ENCODE measurements at regions not wholly inside any gene's neighbourhood (a gene's known extent, or its start where the extent isn't known, plus 50 kb on each side); places are given as distances from the start of the nearest gene placed in this dataset.

DNA sequence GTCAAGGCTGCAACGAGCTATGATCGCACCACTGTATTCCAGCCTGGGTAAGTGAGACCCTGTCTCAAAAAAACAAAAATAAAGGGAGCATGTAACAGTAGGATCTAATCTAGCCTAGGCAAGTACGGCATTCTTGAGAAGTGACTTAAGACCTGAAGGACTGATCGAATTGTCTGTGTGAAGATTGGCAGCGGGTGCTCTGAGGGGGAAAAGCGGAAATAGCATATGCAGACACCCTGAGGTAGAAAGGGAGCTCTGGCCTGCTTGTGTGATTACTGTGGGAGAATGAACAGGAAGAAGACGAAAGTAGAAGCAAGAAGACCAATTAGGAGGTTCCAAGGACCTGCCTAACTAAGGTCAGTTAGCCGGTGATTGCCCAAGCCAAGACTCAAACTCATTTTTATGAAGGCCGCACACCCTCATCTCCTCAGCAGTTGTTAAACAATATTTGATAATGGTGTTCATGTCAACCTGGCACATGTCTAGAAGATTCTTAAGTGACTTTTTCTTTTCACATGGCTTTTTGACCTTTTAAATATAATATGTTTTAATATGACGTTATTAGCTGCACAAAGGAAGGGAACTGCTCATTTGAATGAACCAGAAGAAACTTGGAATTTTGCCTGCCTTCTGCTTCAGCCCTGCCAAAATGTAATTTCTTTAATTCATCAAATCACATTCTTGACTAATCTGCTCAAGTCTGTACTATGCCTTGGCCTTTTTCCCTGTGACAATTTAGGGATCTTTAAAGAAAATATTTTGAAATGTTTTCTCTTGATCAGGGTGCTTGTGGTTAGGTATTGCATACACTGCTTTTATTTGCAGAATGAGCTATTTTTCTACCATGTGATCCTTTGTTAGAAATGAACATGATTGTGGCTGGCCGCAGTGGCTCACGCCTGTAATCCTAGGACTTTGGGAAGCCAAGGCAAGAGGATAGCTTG is 289.2 kb upstream of the DMRT1 start:
- no peak for FAIRE-seq

- no peak for FAIRE-seq
These were observed 286.0 kb upstream of the DMRT1 start for GRCh38 chr9:555493-555892.

DNA sequence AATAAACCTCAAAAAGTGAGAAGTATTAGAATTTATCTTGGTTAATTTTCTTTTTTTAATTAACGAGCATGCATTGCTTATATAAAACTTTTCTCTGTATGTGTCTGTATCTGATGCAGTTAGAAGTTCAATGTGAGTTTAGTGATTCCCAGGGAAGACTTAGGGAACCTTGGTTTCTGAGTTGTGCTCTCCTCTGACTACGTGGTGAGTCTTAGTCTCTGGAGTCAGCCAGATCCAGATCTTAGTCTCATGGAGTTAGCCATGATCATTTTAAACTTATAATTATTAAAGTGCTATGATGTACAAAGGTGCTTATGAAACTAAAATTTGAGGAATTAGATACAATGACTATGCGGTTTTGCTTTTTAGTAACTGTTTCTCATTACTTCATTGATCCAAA is 285.3 kb upstream of the DMRT1 start:
- no peak for FAIRE-seq

- no peak for FAIRE-seq
These were observed 284.8 kb upstream of the DMRT1 start for GRCh38 chr9:556675-557074.

- no peak for FAIRE-seq
These were observed 283.8 kb upstream of the DMRT1 start for GRCh38 chr9:557601-558201.

DNA sequence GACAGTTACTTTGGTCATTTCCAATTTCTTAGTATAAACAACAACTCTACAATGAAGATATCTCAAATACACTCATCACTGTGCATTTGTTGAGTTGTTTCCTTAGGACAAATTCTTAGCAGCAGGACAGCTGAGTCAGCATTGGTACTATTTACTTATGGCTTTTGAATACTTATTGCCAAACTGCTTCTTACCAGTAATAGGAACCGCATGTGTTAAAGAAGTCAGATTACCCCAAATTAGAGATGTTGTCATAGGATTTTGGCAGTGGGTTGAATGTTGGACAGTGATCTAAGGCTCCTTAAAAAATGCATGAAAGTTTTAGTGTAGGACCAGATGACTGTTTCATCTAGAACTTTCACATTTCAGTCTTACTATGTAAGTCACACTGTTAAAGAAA is 280.1 kb upstream of the DMRT1 start:
- FAIRE-seq, result no peak

DNA sequence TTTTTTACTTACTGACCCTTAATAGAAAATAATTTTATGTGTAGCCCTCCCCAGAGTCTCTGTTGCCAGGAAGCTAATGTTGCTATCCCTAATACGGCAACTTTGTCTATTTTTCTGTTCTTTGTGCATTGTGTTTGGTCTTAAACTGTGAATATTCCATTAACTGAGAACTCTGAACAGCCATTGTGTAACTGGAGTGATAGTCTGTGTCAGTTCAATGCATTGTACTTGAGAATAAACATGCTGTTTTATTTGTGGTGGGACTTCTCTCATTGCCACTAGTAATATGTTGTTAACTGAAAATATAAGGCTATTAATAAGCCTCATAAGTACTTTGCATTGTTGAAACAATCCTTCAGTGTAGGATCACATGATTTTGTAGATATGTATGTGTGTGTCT is 278.3 kb upstream of the DMRT1 start:
- FAIRE-seq, result no peak

DNA sequence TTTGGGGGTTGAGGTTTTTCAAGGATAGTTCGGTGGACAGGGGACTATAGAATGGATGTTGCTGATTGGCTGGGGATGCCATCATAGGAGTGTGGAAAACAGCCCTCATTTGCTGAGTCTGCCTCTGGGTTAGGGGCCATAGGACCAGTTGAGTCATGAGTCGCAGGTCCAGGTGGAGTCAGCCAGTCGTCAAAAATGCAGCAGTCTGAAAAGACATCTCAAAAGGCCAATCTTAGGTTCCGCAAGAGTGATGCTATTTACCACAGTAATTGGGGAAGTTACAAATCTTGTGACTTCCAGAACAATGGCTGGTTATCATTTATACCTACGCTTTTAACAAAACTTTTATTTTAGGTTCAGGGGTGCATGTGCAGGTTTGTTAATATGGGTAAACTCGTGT is 276.0 kb upstream of the DMRT1 start:
- no peak for FAIRE-seq

DNA sequence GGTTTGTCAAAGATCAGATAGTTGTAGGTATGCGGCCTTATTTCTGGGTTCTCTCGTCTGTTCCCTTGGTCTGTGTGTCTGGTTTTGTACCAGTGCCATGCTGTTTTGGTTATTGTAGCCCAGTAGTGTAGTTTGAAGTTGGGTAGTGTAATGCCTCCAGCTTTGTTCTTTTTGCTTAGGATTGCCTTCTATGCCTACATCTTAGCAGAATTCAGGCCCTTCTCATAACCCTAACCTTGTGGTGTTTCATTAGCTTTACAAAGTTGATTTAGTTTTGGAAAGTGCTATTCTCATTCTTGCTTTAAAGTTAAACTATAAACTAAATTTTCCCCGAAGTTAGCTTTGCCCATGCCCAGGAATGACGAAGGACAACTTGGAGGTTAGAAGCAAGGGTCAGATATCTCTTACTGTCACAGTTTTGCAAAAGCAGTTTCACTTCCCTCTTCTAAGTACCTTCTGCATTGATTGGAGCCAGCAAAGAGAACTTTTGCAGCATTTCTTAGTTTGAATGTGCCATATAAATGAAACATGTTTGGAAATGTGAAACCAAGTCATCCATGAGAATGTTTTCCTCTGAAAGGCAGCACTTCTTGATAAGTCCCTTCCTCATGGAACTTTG is 274.3 kb upstream of the DMRT1 start:
- no peak for FAIRE-seq

DNA sequence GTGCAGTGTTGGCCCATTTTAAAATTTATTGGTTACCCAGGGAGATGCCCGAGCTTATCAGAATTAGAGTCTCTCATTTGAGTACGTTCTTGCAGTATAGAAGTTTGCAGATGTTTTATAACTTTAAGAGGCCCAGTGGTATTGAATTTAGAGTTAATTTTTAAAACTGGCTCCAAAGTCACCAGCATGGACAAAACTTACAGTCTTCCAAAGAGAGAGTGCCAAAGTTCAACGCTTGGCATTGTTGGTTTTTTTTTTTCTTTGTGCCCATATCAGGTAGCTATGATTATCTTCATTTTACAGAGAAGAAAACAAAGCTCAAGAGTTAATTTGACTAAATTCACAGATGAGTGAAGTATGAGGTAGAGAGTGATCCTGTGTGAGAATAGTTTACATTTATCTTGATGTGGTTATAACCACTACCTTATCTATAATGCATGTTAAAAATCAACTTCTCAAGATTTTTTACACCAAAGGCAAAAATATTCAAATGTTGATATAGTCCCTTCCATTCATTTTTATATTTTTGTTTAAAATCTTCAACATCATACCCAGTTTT is 273.7 kb upstream of the DMRT1 start:
- no peak for FAIRE-seq

GRCh38 chr9:569296-569695 is 272.2 kb upstream of the DMRT1 start:
- no peak for FAIRE-seq

- FAIRE-seq, result no peak
These were observed 271.3 kb upstream of the DMRT1 start for GRCh38 chr9:570187-570586.

- no peak for FAIRE-seq
These were observed 270.4 kb upstream of the DMRT1 start for GRCh38 chr9:571066-571465.

GRCh38 chr9:571741-572140 is 269.8 kb upstream of the DMRT1 start:
- FAIRE-seq, result no peak

DNA sequence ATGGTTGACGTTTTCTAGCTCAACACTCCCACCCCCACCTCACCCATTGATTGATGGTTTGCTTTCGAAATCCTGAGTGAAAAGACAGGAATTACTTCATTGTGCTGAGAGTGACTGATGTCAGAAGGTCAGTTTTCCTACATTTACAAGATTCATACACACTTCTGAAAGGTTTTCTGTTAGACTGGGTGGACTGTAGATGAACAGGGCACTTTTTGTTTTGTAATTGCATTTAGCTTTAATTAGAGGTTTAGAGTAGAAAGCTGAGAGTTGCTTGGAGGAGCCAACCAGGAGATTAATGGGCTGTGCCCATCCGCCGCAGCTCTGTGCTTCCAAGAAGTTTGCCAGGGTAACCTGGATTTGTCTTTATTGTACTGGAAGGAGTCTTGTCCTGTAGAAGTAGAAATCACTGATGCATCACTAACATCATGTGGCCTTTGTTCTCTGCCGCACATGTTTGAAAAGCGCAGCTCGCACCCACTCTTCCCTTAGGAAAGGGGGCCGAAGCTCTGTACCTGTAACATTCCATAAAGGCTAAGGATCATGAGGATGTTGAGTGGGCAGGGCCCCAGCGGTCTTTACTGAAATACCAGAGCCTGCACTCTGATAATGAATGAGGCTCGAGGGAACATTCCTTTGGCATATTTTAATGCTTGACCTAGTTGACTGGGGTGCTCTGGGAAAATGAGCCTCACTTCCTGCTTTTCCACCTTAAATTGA is 267.6 kb upstream of the DMRT1 start:
- FAIRE-seq, result no peak

GRCh38 chr9:575139-575538 is 266.4 kb upstream of the DMRT1 start:
- FAIRE-seq, result no peak

DNA sequence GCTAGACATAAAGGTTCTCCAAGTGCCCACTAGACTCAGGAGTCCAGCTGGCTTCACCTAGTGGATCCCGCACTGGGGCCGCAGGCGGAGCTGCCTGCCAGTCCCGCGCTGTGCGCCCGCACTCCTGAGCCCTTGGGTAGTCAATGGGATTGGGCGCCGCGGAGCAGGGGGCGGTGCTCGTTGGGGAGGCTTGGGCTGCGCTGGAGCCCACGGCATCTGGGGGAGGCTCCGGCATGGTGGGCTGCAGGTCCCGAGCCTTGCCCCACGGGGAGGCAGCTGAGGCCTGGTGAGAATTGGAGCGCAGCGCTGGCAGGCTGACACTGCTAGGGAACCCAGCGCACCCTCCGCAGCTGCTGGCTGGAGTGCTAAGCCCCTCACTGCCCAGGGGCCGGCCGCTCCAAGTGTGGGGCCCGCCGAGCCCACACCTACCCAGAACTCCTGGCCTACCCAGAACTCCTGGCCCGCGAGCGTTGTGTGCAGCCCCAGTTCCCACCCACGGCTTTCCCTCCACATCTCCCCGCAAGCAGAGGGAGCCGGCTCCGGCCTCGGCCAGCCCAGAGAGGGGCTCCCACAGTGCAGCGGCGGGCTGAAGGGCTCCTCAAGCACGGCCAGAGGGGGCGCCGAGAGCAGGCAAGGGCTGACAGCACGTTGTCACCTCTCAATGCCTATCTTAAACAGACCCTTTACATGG is 260.7 kb upstream of the DMRT1 start:
- no peak for FAIRE-seq

DNA sequence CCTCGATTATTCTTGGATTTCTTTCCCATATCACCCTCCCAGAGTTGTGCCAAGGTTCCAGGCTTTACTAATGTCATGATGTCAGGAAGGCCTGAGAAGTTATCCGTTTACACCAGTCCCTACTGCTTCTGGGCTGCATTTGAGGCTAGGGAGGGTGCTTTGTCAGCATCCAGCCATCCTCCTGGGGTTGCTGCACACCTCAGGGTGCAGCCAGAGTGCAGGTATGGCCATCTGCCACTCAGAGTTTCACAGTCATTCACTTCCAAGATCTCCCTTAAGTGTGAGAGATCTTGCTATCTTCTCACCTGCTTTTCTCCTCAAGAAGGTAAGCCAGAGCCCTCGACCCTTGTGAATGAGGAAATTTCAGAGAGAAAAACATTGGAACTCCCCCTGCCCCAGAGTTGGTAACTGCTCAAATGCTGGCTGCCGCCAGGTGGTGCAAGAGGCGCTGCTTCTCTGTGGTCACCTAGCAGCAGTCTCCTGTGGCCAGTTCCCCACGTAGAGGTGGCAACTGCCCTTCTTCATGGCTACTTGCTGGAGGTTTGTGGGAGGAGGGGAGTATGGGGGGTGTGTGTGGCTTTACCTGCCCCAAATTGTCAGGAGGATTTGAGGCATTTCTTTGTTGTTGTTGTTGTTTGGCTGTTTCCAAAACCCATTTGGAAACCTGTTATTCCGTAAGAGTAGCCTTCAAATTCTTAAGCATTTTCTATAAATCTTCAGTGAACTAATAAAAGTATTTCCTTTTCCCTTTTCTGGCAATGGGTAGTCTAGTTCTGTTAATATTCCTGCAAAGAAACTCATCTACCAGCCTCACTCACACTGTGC is 259.6 kb upstream of the DMRT1 start:
- FAIRE-seq, result no peak

GRCh38 chr9:582775-583174 is 258.7 kb upstream of the DMRT1 start:
- FAIRE-seq, result no peak

DNA sequence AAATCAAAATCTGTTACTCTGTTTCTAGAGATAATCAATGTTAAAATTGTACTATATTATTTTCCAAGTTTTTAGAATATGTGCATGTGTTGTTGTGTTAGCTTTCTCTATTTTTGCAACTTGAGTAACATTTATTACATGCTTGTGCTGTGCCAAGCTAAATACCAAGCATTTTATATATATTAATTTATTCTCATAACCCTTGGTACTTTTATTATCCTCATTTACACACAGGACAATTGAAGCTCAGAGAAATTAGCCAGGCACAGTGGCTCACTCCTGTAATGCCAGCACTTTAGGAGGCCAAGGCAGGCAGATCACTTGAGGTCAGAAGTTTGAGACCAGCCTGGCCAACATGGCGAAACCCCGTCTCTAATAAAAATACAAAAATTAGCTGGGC is 254.0 kb upstream of the DMRT1 start:
- no peak for FAIRE-seq

GRCh38 chr9:588981-589380 is 252.5 kb upstream of the DMRT1 start:
- FAIRE-seq, result peak; percentile 17

DNA sequence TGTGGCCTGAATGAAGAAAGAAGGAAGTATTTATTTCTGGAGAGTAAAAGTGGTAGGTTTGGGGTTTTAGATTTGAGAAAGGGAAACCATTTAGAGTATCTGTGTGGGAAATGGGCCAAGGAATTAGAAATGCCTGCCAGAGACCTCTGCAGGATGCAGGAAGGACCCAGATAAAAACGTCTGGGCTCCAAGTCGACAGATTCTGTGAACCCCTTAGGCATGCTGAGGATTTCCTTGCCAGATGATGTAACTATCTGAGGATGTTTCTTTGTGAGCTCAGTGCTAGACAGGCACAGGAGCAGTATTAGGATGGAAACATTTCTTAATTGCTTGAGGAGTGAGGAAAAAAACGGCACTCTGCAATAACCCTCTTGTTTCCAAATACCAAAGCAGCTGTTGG is 251.8 kb upstream of the DMRT1 start:
- no peak for FAIRE-seq

Measured in islet of Langerhans (tissue), 1 donor.